ENCODE measurements at regions not wholly inside any gene's neighbourhood (a gene's known extent, or its start where the extent isn't known, plus 50 kb on each side); places are given as distances from the start of the nearest gene placed in this dataset.

DNA sequence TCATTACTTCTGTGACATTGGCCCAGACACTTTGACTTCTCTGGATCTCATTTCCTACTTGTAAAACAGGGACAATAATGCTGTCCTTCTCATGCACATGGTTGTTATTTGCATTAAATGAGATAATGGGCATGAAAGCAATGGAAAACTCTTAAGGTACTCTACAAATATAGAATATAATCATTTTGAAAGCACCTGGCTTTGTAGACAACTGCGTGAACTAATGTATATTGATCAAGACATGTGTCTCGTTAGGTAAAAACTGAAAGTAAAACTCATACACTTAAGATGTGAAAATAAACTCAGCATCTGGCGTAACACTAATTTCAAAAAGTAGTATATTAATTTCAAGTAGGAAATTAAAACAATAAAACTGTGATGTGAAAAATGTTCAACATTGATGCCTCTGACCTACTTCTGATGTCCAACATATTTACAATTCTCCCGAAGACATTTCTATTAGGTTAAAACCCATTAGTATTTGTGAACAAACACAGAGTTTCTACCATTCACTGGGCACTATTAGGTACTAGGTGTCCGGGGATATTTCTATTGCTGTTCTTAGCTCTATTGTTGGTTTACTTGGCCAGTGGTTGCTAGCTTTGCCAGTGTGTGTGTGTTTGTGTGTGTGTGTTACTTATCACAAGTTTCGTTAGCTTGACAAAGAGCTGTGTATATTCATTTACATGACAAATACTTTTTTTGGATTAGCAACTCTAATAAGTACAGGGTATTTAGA lies 220.5 kb downstream of the KCNRG start:
- H3K27me3 ChIP-seq (replicated peaks in 1 of 2; ENCODE audit: control insufficient read depth in 2 of 2, extremely low read depth in 1 of 2, insufficient read depth in 2 of 2, low read length in 1 of 2) = no peaks in the 10 kb centered on the region
- peak overlapping the region; percentile 57 to 78 (median 77) for H3K4me3 Mint-ChIP-seq
- H3K36me3 ChIP-seq (ENCODE audit: control insufficient read depth in 2 of 2, extremely low read depth in 1 of 2, insufficient read depth in 1 of 2, low read length in 1 of 2) = no peaks in the 10 kb centered on the region
- H3K4me3 ChIP-seq (ENCODE audit: control insufficient read depth in 1 of 2, extremely low read depth in 1 of 2, low read length in 1 of 2) = peak overlapping the region in 1 of 2 donors; percentile 32
- H3K27ac ChIP-seq (ENCODE audit: low read length) = peak overlapping the region; percentile 70
- H3K27me3 Mint-ChIP-seq = no peaks in the 10 kb centered on the region
- ChIA-PET POLR2A (interaction anchor here in 1 of 2 donors (0.7 to 0.8 kb wide), 3 partner anchors 47 to 1675 kb away, joined by 3 to 4 read pairs (median 3); no protein-coding TSS in a partner anchor), CTCF (interaction anchor here in 1 of 2 donors (0.7 to 1.6 kb wide), 6 partner anchors 10 to 238 kb away, joined by 3 to 4 read pairs (median 4); partner anchors contain the start of gene TRIM13)
- no CpG with 5 or more reads among the region's 6 CpGs for WGBS (ENCODE audit: insufficient coverage)
- H3K4me1 Mint-ChIP-seq = peaks cover 37 to 54% (median 42%) of the 10 kb centered on the region in 3 donors
- peaks cover 0 to 6% of the 10 kb centered on the region in 2 experiments for H3K4me1 ChIP-seq (ENCODE audit: control insufficient read depth in 1 of 2, extremely low read depth in 1 of 2, insufficient read depth in 2 of 2, low read length in 2 of 2)
- no peaks in the 10 kb centered on the region for H3K9me3 ChIP-seq
- ATAC-seq (replicated peaks in 1 of 4) (peak in 2 of 4 experiments; percentile 28 to 36), DNase-seq (peak in 1 of 35 experiments; percentile 30)
- H3K36me3 Mint-ChIP-seq = peaks cover 5% of the 10 kb centered on the region
- H3K27ac Mint-ChIP-seq = peak overlapping the region; percentile 84 to 96
- H3K9me3 Mint-ChIP-seq = peaks cover 0 to 7% (median 5%) of the 10 kb centered on the region in 3 donors

DNA sequence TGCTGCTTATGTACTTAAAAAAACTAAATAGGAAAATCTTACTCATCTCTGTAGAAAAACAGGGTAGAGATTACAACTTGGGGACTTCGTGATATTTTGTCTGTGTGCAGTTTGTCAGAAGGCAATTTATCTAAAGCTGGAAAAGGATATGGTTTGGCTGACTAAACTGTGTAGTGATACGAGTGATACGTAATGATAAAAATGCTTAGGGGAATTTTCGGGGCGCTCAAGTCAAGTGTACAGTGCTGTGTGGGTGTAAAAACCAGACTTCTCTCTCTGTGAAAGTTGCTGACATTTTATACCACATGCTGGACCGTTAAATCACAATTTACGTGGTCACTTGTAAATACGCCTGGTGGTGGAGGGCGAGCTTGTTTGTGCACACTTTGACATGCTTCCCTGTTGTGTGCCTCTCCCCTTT lies 221.7 kb downstream of the KCNRG start:
- peak overlapping the region; percentile 70 for H3K27ac ChIP-seq (ENCODE audit: low read length)
- H3K36me3 ChIP-seq (ENCODE audit: control insufficient read depth in 2 of 2, extremely low read depth in 1 of 2, insufficient read depth in 1 of 2, low read length in 1 of 2) = no peaks in the 10 kb centered on the region
- CTCF ChIA-PET = interaction anchor here in 1 of 2 donors (0.5 to 1.6 kb wide), 3 partner anchors 12 to 222 kb away, joined by 3 to 4 read pairs (median 4); no protein-coding TSS in a partner anchor
- Mint-ChIP-seq H3K4me3 (peak overlapping the region; percentile 57 to 78 (median 77)), H3K9me3 (peaks cover 0 to 7% (median 5%) of the 10 kb centered on the region in 3 donors), H3K27ac (peak overlapping the region; percentile 84 to 96), H3K4me1 (peaks cover 36 to 49% (median 42%) of the 10 kb centered on the region in 3 donors), H3K36me3 (peaks cover 5% of the 10 kb centered on the region), H3K27me3 (no peaks in the 10 kb centered on the region)
- H3K27me3 ChIP-seq (replicated peaks in 1 of 2; ENCODE audit: control insufficient read depth in 2 of 2, extremely low read depth in 1 of 2, insufficient read depth in 2 of 2, low read length in 1 of 2) = no peaks in the 10 kb centered on the region
- ATAC-seq (replicated peaks in 1 of 4) (peak; percentile 80 to 93 (median 81)), DNase-seq (peak in 18 of 35 experiments; percentile 4 to 75 (median 18))
- peak overlapping the region in 1 of 2 donors; percentile 32 for H3K4me3 ChIP-seq (ENCODE audit: control insufficient read depth in 1 of 2, extremely low read depth in 1 of 2, low read length in 1 of 2)
- WGBS (ENCODE audit: insufficient coverage) = 36% methylated on average over 4 of the region's 9 CpGs
- peaks cover 0 to 6% of the 10 kb centered on the region in 2 experiments for H3K4me1 ChIP-seq (ENCODE audit: control insufficient read depth in 1 of 2, extremely low read depth in 1 of 2, insufficient read depth in 2 of 2, low read length in 2 of 2)
- POLR2A ChIA-PET = interaction anchor here in 1 of 2 donors (0.5 kb wide), 1 partner anchor 22 kb away, joined by 4 read pairs; no protein-coding TSS in a partner anchor
- no peaks in the 10 kb centered on the region for H3K9me3 ChIP-seq

DNA sequence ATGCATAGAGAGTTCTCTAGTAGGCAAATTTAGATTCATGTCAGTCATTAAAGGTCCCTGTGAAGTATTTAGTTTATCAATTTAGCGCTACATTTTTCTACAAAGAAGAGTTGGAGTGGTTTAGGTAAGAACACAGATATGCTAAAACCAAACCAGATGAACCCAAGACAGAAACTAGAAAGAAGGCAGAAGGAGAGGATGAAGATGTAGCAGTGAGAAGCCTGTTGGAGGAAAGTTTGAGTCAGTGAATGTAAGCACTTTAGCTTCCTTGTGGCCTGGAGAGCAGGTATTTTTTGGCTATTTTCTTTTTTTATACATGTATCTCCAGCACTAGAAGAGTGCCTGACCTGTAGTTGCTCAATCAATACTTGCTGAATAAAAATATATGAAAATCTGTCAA lies 223.7 kb downstream of the KCNRG start:
- peaks cover 36 to 47% (median 42%) of the 10 kb centered on the region in 3 donors for H3K4me1 Mint-ChIP-seq
- peaks cover 0 to 3% of the 10 kb centered on the region in 2 donors for H3K27me3 Mint-ChIP-seq

DNA sequence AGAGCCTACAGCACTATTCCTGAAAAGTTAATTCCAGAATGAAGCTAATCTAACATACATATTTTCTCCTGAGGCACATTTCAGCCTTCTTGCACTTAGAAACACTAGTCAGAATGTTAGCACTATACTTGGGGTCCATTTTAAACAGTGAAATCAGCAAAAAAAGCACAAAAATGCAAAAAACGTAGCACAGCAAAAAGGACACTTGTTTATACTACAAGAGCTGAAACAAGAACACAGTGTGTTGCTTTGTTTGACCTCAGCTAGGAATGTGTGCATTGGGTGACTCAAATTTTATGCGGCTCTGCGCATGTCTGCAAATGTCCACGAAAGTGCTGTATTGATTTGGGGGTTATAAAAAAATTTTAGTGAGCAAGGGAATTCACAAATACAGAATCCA lies 226.2 kb downstream of the KCNRG start:
- DNase-seq = no peak
- Histone ChIP-seq H3K4me3 (ENCODE audit: control insufficient read depth in 1 of 2, extremely low read depth in 1 of 2, low read length in 1 of 2) (no peak overlapping the region), H3K27me3 (replicated peaks in 1 of 2; ENCODE audit: control insufficient read depth in 2 of 2, extremely low read depth in 1 of 2, insufficient read depth in 2 of 2, low read length in 1 of 2) (no peaks in the 10 kb centered on the region), H3K4me1 (ENCODE audit: control insufficient read depth in 1 of 2, extremely low read depth in 1 of 2, insufficient read depth in 2 of 2, low read length in 2 of 2) (peaks cover 0 to 15% of the 10 kb centered on the region in 2 experiments), H3K27ac (ENCODE audit: low read length) (no peak overlapping the region), H3K9me3 (no peaks in the 10 kb centered on the region), H3K36me3 (ENCODE audit: control insufficient read depth in 2 of 2, extremely low read depth in 1 of 2, insufficient read depth in 1 of 2, low read length in 1 of 2) (no peaks in the 10 kb centered on the region)
- WGBS (ENCODE audit: insufficient coverage) = 88% methylated on average over 1 of the region's 4 CpGs
- H3K4me1 Mint-ChIP-seq = peaks cover 27 to 57% (median 34%) of the 10 kb centered on the region in 3 donors
- CTCF ChIA-PET = no interaction called here
- no peaks in the 10 kb centered on the region for H3K9me3 Mint-ChIP-seq
- peaks cover 0 to 3% of the 10 kb centered on the region in 2 donors for H3K27me3 Mint-ChIP-seq
- ATAC-seq (replicated peaks in 1 of 4) = no peak
- no peaks in the 10 kb centered on the region for H3K36me3 Mint-ChIP-seq
- no peak overlapping the region for H3K4me3 Mint-ChIP-seq
- no peak overlapping the region for H3K27ac Mint-ChIP-seq
- POLR2A ChIA-PET = interaction anchor here in 1 of 2 donors (0.6 kb wide), 1 partner anchor 35 kb away, joined by 3 read pairs; no protein-coding TSS in a partner anchor

More for the DNA sequence above, 223.7 kb downstream of the KCNRG start:
- H3K9me3 ChIP-seq = no peaks in the 10 kb centered on the region
- Mint-ChIP-seq H3K4me3 (no peak overlapping the region), H3K36me3 (no peaks in the 10 kb centered on the region), H3K27ac (peak overlapping the region; percentile 64 to 71), H3K9me3 (no peaks in the 10 kb centered on the region)
- ATAC-seq (replicated peaks in 1 of 4) = no peak
- H3K27ac ChIP-seq (ENCODE audit: low read length) = no peak overlapping the region
- H3K36me3 ChIP-seq (ENCODE audit: control insufficient read depth in 2 of 2, extremely low read depth in 1 of 2, insufficient read depth in 1 of 2, low read length in 1 of 2) = no peaks in the 10 kb centered on the region
- WGBS (ENCODE audit: insufficient coverage) = no CpG with 5 or more reads among the region's 1 CpG
- ChIA-PET POLR2A (no interaction called here), CTCF (interaction anchor here in 1 of 2 donors (0.6 kb wide), 1 partner anchor 31 kb away, joined by 3 read pairs; no protein-coding TSS in a partner anchor)
- peaks cover 0 to 6% of the 10 kb centered on the region in 2 experiments for H3K4me1 ChIP-seq (ENCODE audit: control insufficient read depth in 1 of 2, extremely low read depth in 1 of 2, insufficient read depth in 2 of 2, low read length in 2 of 2)
- DNase-seq = no peak
- H3K4me3 ChIP-seq (ENCODE audit: control insufficient read depth in 1 of 2, extremely low read depth in 1 of 2, low read length in 1 of 2) = no peak overlapping the region
- no peaks in the 10 kb centered on the region for H3K27me3 ChIP-seq (replicated peaks in 1 of 2; ENCODE audit: control insufficient read depth in 2 of 2, extremely low read depth in 1 of 2, insufficient read depth in 2 of 2, low read length in 1 of 2)

DNA sequence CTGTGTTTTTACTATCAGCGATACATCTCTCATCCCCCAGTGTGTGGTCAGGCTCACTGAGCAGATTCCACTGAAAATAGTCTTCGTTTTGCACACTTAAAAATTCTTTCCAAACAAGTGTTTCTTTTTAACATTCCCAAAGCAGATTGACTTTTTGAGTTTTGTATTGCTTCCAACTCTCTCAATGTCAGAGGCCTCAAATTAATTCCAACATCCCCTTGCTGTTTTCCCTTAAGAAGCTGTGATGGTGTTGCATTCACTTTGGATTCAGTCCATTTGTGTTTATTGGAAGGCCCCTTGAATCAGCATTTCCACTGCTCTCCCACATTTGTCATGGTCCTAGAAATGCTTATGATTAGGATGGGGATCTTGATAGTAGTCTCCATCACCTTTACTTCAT lies 228.7 kb downstream of the KCNRG start:
- no peaks in the 10 kb centered on the region for H3K36me3 Mint-ChIP-seq
- no peak for DNase-seq
- H3K4me3 ChIP-seq (ENCODE audit: control insufficient read depth in 1 of 2, extremely low read depth in 1 of 2, low read length in 1 of 2) = no peak overlapping the region
- no peaks in the 10 kb centered on the region for H3K9me3 ChIP-seq
- no peaks in the 10 kb centered on the region for H3K36me3 ChIP-seq (ENCODE audit: control insufficient read depth in 2 of 2, extremely low read depth in 1 of 2, insufficient read depth in 1 of 2, low read length in 1 of 2)
- H3K27me3 ChIP-seq (replicated peaks in 1 of 2; ENCODE audit: control insufficient read depth in 2 of 2, extremely low read depth in 1 of 2, insufficient read depth in 2 of 2, low read length in 1 of 2) = no peaks in the 10 kb centered on the region
- H3K27ac ChIP-seq (ENCODE audit: low read length) = no peak overlapping the region
- WGBS (ENCODE audit: insufficient coverage) = 100% methylated on average over 1 of the region's 2 CpGs
- H3K4me1 Mint-ChIP-seq = peaks cover 16 to 47% (median 17%) of the 10 kb centered on the region in 3 donors
- no peak overlapping the region for H3K4me3 Mint-ChIP-seq
- no peak overlapping the region for H3K27ac Mint-ChIP-seq
- H3K4me1 ChIP-seq (ENCODE audit: control insufficient read depth in 1 of 2, extremely low read depth in 1 of 2, insufficient read depth in 2 of 2, low read length in 2 of 2) = peaks cover 0 to 20% of the 10 kb centered on the region in 2 experiments
- H3K27me3 Mint-ChIP-seq = peaks cover 0 to 3% of the 10 kb centered on the region in 2 donors
- ChIA-PET POLR2A (no interaction called here), CTCF (no interaction called here)
- no peak for ATAC-seq (replicated peaks in 1 of 4)
- H3K9me3 Mint-ChIP-seq = no peaks in the 10 kb centered on the region

DNA sequence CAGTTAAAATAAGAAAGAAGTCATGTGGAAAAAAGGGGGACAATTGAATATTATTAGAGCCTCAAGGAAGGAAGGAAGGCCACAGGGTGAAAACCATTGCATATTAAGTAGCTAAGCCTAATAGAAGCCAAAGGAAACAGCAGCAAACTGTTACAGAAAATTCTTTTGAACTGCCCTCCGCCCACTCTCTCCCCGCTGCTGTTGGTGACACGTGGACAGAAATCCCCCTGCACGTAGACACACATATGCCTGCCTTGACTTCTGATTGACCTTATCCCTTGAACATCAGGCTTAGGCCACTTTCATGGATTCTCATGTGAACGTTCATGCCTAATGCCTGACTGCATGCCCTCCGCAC lies 229.1 kb downstream of the KCNRG start:
- no peak for DNase-seq
- H3K27ac ChIP-seq (ENCODE audit: low read length) = no peak overlapping the region
- H3K4me3 ChIP-seq (ENCODE audit: control insufficient read depth in 1 of 2, extremely low read depth in 1 of 2, low read length in 1 of 2) = no peak overlapping the region
- Mint-ChIP-seq H3K27ac (peak overlapping the region in 1 of 2 donors; percentile 40), H3K9me3 (no peaks in the 10 kb centered on the region), H3K4me1 (peaks cover 15 to 47% (median 21%) of the 10 kb centered on the region in 3 donors), H3K4me3 (no peak overlapping the region), H3K27me3 (peaks cover 0 to 3% of the 10 kb centered on the region in 2 donors), H3K36me3 (no peaks in the 10 kb centered on the region)
- CTCF ChIA-PET = no interaction called here
- 78% methylated on average over 6 of the region's 6 CpGs for WGBS (ENCODE audit: insufficient coverage)
- ATAC-seq (replicated peaks in 1 of 4) = no peak
- POLR2A ChIA-PET = interaction anchor here in 1 of 2 donors (0.8 kb wide), 1 partner anchor 18 kb away, joined by 3 read pairs; no protein-coding TSS in a partner anchor
- H3K27me3 ChIP-seq (replicated peaks in 1 of 2; ENCODE audit: control insufficient read depth in 2 of 2, extremely low read depth in 1 of 2, insufficient read depth in 2 of 2, low read length in 1 of 2) = no peaks in the 10 kb centered on the region
- H3K4me1 ChIP-seq (ENCODE audit: control insufficient read depth in 1 of 2, extremely low read depth in 1 of 2, insufficient read depth in 2 of 2, low read length in 2 of 2) = peaks cover 0 to 23% of the 10 kb centered on the region in 2 experiments
- no peaks in the 10 kb centered on the region for H3K9me3 ChIP-seq
- H3K36me3 ChIP-seq (ENCODE audit: control insufficient read depth in 2 of 2, extremely low read depth in 1 of 2, insufficient read depth in 1 of 2, low read length in 1 of 2) = no peaks in the 10 kb centered on the region

Data from T-cell (primary cell).